Kidney (tissue), 13 donors: ENCODE measurements at regions not wholly inside any gene's neighbourhood (a gene's known extent, or its start where the extent isn't known, plus 50 kb on each side); places are given as distances from the start of the nearest gene placed in this dataset.
A peak's percentile ranks its signal among the peaks of the same experiment; 100 is the strongest.

Source experiments
- DNase-seq, 5 donors: peaks; one replicate each; pipeline ENCODE4 v3.0.0-alpha.2; 2013 to 2020
- FAIRE-seq: peaks from 2 replicates; lab custom pipeline; 2012; peaks lifted over from hg19 to GRCh38; lab: Jason Lieb, UNC
- H3K27ac ChIP-seq, 2 donors: one replicate each; pipeline ENCODE4 v1.7.0; 2013; ENCODE audit warnings: low read depth in 2 of 2, low read length in 2 of 2, inconsistent platforms in 1 of 2
- H3K27me3 ChIP-seq: one replicate; pipeline ENCODE4 v1.7.1; 2013; ENCODE audit warnings: low read length, inconsistent platforms; ENCODE audit not compliant: control insufficient read depth, insufficient read depth
- H3K36me3 ChIP-seq, 3 donors: one replicate each; pipeline versions ENCODE4 v1.7.0 to v1.7.1; 2013; ENCODE audit warnings: low read length in 3 of 3, control low read depth in 1 of 3, inconsistent platforms in 1 of 3; ENCODE audit not compliant: insufficient read depth in 3 of 3, control insufficient read depth in 2 of 3
- H3K4me1 ChIP-seq, 3 donors: one replicate each; pipeline versions ENCODE4 v1.7.0 to v1.7.1; 2013; ENCODE audit warnings: low read length in 3 of 3, inconsistent platforms in 1 of 3, low read depth in 1 of 3; ENCODE audit not compliant: control insufficient read depth in 2 of 3, insufficient read depth in 2 of 3
- H3K4me3 ChIP-seq, 3 donors: one replicate each; pipeline versions ENCODE4 v1.7.0 to v1.8.1; 2013; ENCODE audit warnings: low read length in 3 of 3, control low read depth in 1 of 3, inconsistent platforms in 1 of 3
- H3K9ac ChIP-seq, 3 donors: one replicate each; pipeline versions ENCODE4 v1.7.0 to v1.7.1; 2013; ENCODE audit warnings: low read length in 3 of 3, control low read depth in 1 of 3, inconsistent platforms in 1 of 3
- H3K9me3 ChIP-seq, 3 donors: one replicate each; pipeline versions ENCODE4 v1.7.0 to v1.7.1; 2013; ENCODE audit warnings: low read length in 3 of 3, control low read depth in 1 of 3, inconsistent platforms in 1 of 3; ENCODE audit not compliant: control insufficient read depth in 2 of 3, insufficient read depth in 1 of 3
- CTCF ChIP-seq: IDR thresholded peaks from 3 replicates; pipeline ENCODE4 v1.5.1; 2012; ENCODE audit warnings: mild to moderate bottlenecking, moderate library complexity, borderline replicate concordance; ENCODE audit not compliant: insufficient read depth; ENCODE audit errors: extremely low read depth
- intact Hi-C: fragments of 100-400 bp; cut with DNase I; formaldehyde crosslinking; loops from one replicate; pipeline ENCODE4 v1.11.1; 2022
- donor health status: control.
- donor health status: control.
- donor health status: control.
- donor health status: control.
- donor health status: control.
- donor health status: DM: yes; HTN: yes; CAD: no.
- donor health status: Normal renal cell carcinoma (clear cell type).

- no peak overlapping the region for H3K4me3 ChIP-seq
- FAIRE-seq: no peak
- H3K27ac ChIP-seq: no peak overlapping the region
- no peaks in the 10 kb centered on the region for H3K27me3 ChIP-seq
- no peak for TF ChIP-seq CTCF
- H3K4me1 ChIP-seq: no peaks in the 10 kb centered on the region
- peak in 2 of 5 donors; percentile 36 to 44 for DNase-seq
- H3K9ac ChIP-seq: no peak overlapping the region
- H3K36me3 ChIP-seq: no peaks in the 10 kb centered on the region
- intact Hi-C loops: no loop called here
- no peaks in the 10 kb centered on the region for H3K9me3 ChIP-seq
These were observed 55.7 kb downstream of the RTL6 start for GRCh38 chr22:44442186-44442815.

- TF ChIP-seq CTCF: no peak
- Histone ChIP-seq H3K9me3 (no peaks in the 10 kb centered on the region), H3K36me3 (no peaks in the 10 kb centered on the region), H3K4me1 (no peaks in the 10 kb centered on the region), H3K27me3 (no peaks in the 10 kb centered on the region), H3K27ac (no peak overlapping the region), H3K4me3 (no peak overlapping the region), H3K9ac (no peak overlapping the region)
- intact Hi-C loops: no loop called here
- no peak for FAIRE-seq
- peak in 2 of 5 donors; percentile 31 to 66 for DNase-seq
These were observed 56.4 kb downstream of the RTL6 start for GRCh38 chr22:44441401-44442185.

GRCh38 chr22:44440224-44441160 is 57.5 kb downstream of the RTL6 start:
- FAIRE-seq (no peak), DNase-seq (peak in 2 of 5 donors; percentile 30 to 35)
- H3K9me3 ChIP-seq: no peaks in the 10 kb centered on the region
- intact Hi-C loops: no loop called here
- H3K27me3 ChIP-seq: no peaks in the 10 kb centered on the region
- H3K27ac ChIP-seq: no peak overlapping the region
- H3K9ac ChIP-seq: no peak overlapping the region
- no peak overlapping the region for H3K4me3 ChIP-seq
- TF ChIP-seq CTCF: no peak
- no peaks in the 10 kb centered on the region for H3K36me3 ChIP-seq
- H3K4me1 ChIP-seq: no peaks in the 10 kb centered on the region
